ENCODE measurements at regions not wholly inside any gene's neighbourhood (a gene's known extent, or its start where the extent isn't known, plus 50 kb on each side); places are given as distances from the start of the nearest gene placed in this dataset.

GRCh38 chr6:92043777-92044176 is 1375.6 kb downstream of the EPHA7 start:
- no peaks in the 10 kb centered on the region for H3K79me2 ChIP-seq (ENCODE audit: control insufficient read depth, insufficient read depth, low read length)
- no peak for TF ChIP-seq CTCF (optimal IDR thresholded peaks at IDR 0.05 in 1 of 3, IDR thresholded peaks at IDR 0.05 in 1 of 3, conservative IDR thresholded peaks at IDR 0.05 in 1 of 3; ENCODE audit: extremely low read depth in 1 of 3, insufficient read depth in 2 of 3, low read length in 3 of 3)
- TF ChIP-seq EZH2 (IDR thresholded peaks at IDR 0.05; ENCODE audit: low read length) = no peak
- no peak for FAIRE-seq
- no peak overlapping the region for H3K27ac ChIP-seq (ENCODE audit: control insufficient read depth, insufficient read depth, low read length)
- DNase-seq (ENCODE audit: low read depth, low spot score) = no peak
- no peak overlapping the region for H3K9ac ChIP-seq (ENCODE audit: control insufficient read depth, extremely low read depth, insufficient read depth, low read length)
- H3K4me1 ChIP-seq (ENCODE audit: control insufficient read depth, extremely low read depth, insufficient read depth, low read length) = no peaks in the 10 kb centered on the region
- no peak overlapping the region for H3K4me3 ChIP-seq (ENCODE audit: control insufficient read depth in 2 of 3, extremely low read depth in 1 of 3, insufficient read depth in 2 of 3, low read depth in 1 of 3, low read length in 3 of 3)
- H3K9me3 ChIP-seq (ENCODE audit: control insufficient read depth, low read depth, low read length) = no peaks in the 10 kb centered on the region
- H3K4me2 ChIP-seq (ENCODE audit: control insufficient read depth, extremely low read depth, insufficient read depth, low read depth, low read length) = no peak overlapping the region
- H4K20me1 ChIP-seq (ENCODE audit: control insufficient read depth, extremely low read depth, insufficient read depth, low read length) = no peaks in the 10 kb centered on the region
- H3K36me3 ChIP-seq (ENCODE audit: control insufficient read depth in 2 of 2, extremely low read depth in 1 of 2, insufficient read depth in 2 of 2, low read length in 2 of 2) = no peaks in the 10 kb centered on the region
- no peaks in the 10 kb centered on the region for H3K9me1 ChIP-seq (ENCODE audit: control insufficient read depth, extremely low read depth, insufficient read depth, low read length)
- no peaks in the 10 kb centered on the region for H3K27me3 ChIP-seq (ENCODE audit: control insufficient read depth, extremely low read depth, insufficient read depth, low read length)
- no peak overlapping the region for H2AFZ ChIP-seq (ENCODE audit: control insufficient read depth, low read length)
- dilution Hi-C loops (cut with MboI; ENCODE audit: extremely low pct_ligation_motif_present, low sequenced_read_pairs) = no loop called here

- Histone ChIP-seq H3K27me3 (ENCODE audit: control insufficient read depth, extremely low read depth, insufficient read depth, low read length) (no peaks in the 10 kb centered on the region), H3K79me2 (ENCODE audit: control insufficient read depth, insufficient read depth, low read length) (no peaks in the 10 kb centered on the region), H3K27ac (ENCODE audit: control insufficient read depth, insufficient read depth, low read length) (no peak overlapping the region), H3K4me1 (ENCODE audit: control insufficient read depth, extremely low read depth, insufficient read depth, low read length) (no peaks in the 10 kb centered on the region), H3K9ac (ENCODE audit: control insufficient read depth, extremely low read depth, insufficient read depth, low read length) (no peak overlapping the region), H4K20me1 (ENCODE audit: control insufficient read depth, extremely low read depth, insufficient read depth, low read length) (no peaks in the 10 kb centered on the region), H3K9me3 (ENCODE audit: control insufficient read depth, low read depth, low read length) (no peaks in the 10 kb centered on the region), H3K9me1 (ENCODE audit: control insufficient read depth, extremely low read depth, insufficient read depth, low read length) (no peaks in the 10 kb centered on the region), H3K36me3 (ENCODE audit: control insufficient read depth in 2 of 2, extremely low read depth in 1 of 2, insufficient read depth in 2 of 2, low read length in 2 of 2) (no peaks in the 10 kb centered on the region), H3K4me2 (ENCODE audit: control insufficient read depth, extremely low read depth, insufficient read depth, low read depth, low read length) (no peak overlapping the region), H3K4me3 (ENCODE audit: control insufficient read depth in 2 of 3, extremely low read depth in 1 of 3, insufficient read depth in 2 of 3, low read depth in 1 of 3, low read length in 3 of 3) (no peak overlapping the region), H2AFZ (ENCODE audit: control insufficient read depth, low read length) (no peak overlapping the region)
- FAIRE-seq (no peak), DNase-seq (ENCODE audit: low read depth, low spot score) (no peak)
- TF ChIP-seq CTCF (optimal IDR thresholded peaks at IDR 0.05 in 1 of 3, IDR thresholded peaks at IDR 0.05 in 1 of 3, conservative IDR thresholded peaks at IDR 0.05 in 1 of 3; ENCODE audit: extremely low read depth in 1 of 3, insufficient read depth in 2 of 3, low read length in 3 of 3) (no peak), EZH2 (IDR thresholded peaks at IDR 0.05; ENCODE audit: low read length) (no peak)
- dilution Hi-C loops (cut with MboI; ENCODE audit: extremely low pct_ligation_motif_present, low sequenced_read_pairs) = no loop called here
Observed at GRCh38 chr6:92026878-92027277, 1392.5 kb downstream of the EPHA7 start.

Data from keratinocyte (primary cell).